H9 (cell line): ENCODE measurements at regions not wholly inside any gene's neighbourhood (a gene's known extent, or its start where the extent isn't known, plus 50 kb on each side); places are given as distances from the start of the nearest gene placed in this dataset.

Source experiments
- DNase-seq: peaks from one replicate; pipeline ENCODE4 v3.0.0-alpha.2; 2017
- H2AFZ ChIP-seq: one replicate; pipeline ENCODE4 v1.6.1; 2013; ENCODE audit warnings: mild to moderate bottlenecking, low read length, control low read depth, moderate library complexity
- H2AK5ac ChIP-seq: 2 replicates; pipeline ENCODE4 v1.6.1; 2013; ENCODE audit warnings: low read length, control low read depth, mixed read lengths; ENCODE audit not compliant: insufficient read length
- H2BK120ac ChIP-seq: one replicate; pipeline ENCODE4 v1.6.1; 2013; ENCODE audit warnings: low read depth, mild to moderate bottlenecking, low read length, control low read depth, inconsistent platforms; ENCODE audit not compliant: poor library complexity, severe bottlenecking
- H2BK12ac ChIP-seq: 2 replicates; pipeline ENCODE4 v1.6.1; 2013; ENCODE audit warnings: low read length, control low read depth, mixed read lengths, low read depth; ENCODE audit not compliant: insufficient read length
- H2BK15ac ChIP-seq: 2 replicates; pipeline ENCODE4 v1.6.1; 2013; ENCODE audit warnings: low read depth, low read length, control low read depth
- H2BK20ac ChIP-seq: one replicate; pipeline ENCODE4 v1.6.1; 2013; ENCODE audit warnings: low read depth, mild to moderate bottlenecking, low read length, control low read depth, inconsistent platforms; ENCODE audit not compliant: poor library complexity, severe bottlenecking
- H2BK5ac ChIP-seq: 2 replicates; pipeline ENCODE4 v1.6.1; 2013; ENCODE audit warnings: low read length, control low read depth, mixed read lengths; ENCODE audit not compliant: insufficient read length
- H3K14ac ChIP-seq: 2 replicates; pipeline ENCODE4 v1.6.1; 2013; ENCODE audit warnings: low read length, control low read depth; ENCODE audit not compliant: insufficient read depth
- H3K18ac ChIP-seq: 2 replicates; pipeline ENCODE4 v1.6.1; 2013; ENCODE audit warnings: low read depth, mild to moderate bottlenecking, mixed read lengths, low read length, control low read depth; ENCODE audit not compliant: insufficient read length
- H3K23ac ChIP-seq: 2 replicates; pipeline ENCODE4 v1.6.1; 2013; ENCODE audit warnings: low read length, control low read depth, mixed read lengths, low read depth; ENCODE audit not compliant: insufficient read length
- H3K23me2 ChIP-seq: 2 replicates; pipeline ENCODE4 v1.6.1; 2013; ENCODE audit warnings: low read depth, mild to moderate bottlenecking, mixed read lengths, low read length, control low read depth; ENCODE audit not compliant: insufficient read length, poor library complexity, severe bottlenecking
- H3K27ac ChIP-seq: 2 replicates; pipeline ENCODE4 v1.5.1; 2013; ENCODE audit warnings: low read length, control low read depth, mixed read lengths, low read depth; ENCODE audit not compliant: insufficient read length
- H3K27me3 ChIP-seq: 2 replicates; pipeline ENCODE4 v1.6.1; 2013; ENCODE audit warnings: low read length, control low read depth, inconsistent platforms; ENCODE audit not compliant: insufficient read depth
- H3K4ac ChIP-seq: 2 replicates; pipeline ENCODE4 v1.6.1; 2013; ENCODE audit warnings: low read depth, mild to moderate bottlenecking, control low read depth, inconsistent platforms, low read length, moderate library complexity
- H3K4me1 ChIP-seq: 2 replicates; pipeline ENCODE4 v1.6.1; 2013; ENCODE audit warnings: low read length, control low read depth, inconsistent platforms; ENCODE audit not compliant: insufficient read depth
- H3K4me2 ChIP-seq: 2 replicates; pipeline ENCODE4 v1.6.1; 2013; ENCODE audit warnings: low read length, control low read depth, mixed read lengths; ENCODE audit not compliant: insufficient read length, insufficient read depth
- H3K56ac ChIP-seq: 2 replicates; pipeline ENCODE4 v1.6.1; 2013; ENCODE audit warnings: low read depth, mild to moderate bottlenecking, mixed read lengths, low read length, control low read depth; ENCODE audit not compliant: insufficient read length
- H3K79me1 ChIP-seq: 2 replicates; pipeline ENCODE4 v1.6.1; 2013; ENCODE audit warnings: low read depth, mild to moderate bottlenecking, moderate library complexity, low read length, control low read depth, inconsistent platforms; ENCODE audit not compliant: insufficient read depth, poor library complexity, severe bottlenecking
- H3K79me2 ChIP-seq: 2 replicates; pipeline ENCODE4 v1.6.1; 2013; ENCODE audit warnings: low read length, control low read depth, inconsistent platforms; ENCODE audit not compliant: insufficient read depth
- H3K9ac ChIP-seq: 2 replicates; pipeline ENCODE4 v1.6.1; 2013; ENCODE audit warnings: low read length, control low read depth, mixed read lengths; ENCODE audit not compliant: insufficient read length; ENCODE audit errors: extremely low read depth
- H3K9me3 ChIP-seq: one replicate; pipeline ENCODE4 v1.6.1; 2013; ENCODE audit warnings: low read depth, low read length, inconsistent platforms; ENCODE audit not compliant: control insufficient read depth
- H3T11ph ChIP-seq: one replicate; pipeline ENCODE4 v1.6.1; 2013; ENCODE audit warnings: mild to moderate bottlenecking, low read length, control low read depth, inconsistent platforms
- H4K20me1 ChIP-seq: one replicate; pipeline ENCODE4 v1.6.1; 2013; ENCODE audit not compliant: control insufficient read depth, insufficient read length, insufficient read depth
- H4K5ac ChIP-seq: 2 replicates; pipeline ENCODE4 v1.6.1; 2013; ENCODE audit warnings: low read depth, mild to moderate bottlenecking, mixed read lengths, low read length, control low read depth; ENCODE audit not compliant: insufficient read length
- H4K8ac ChIP-seq: replicated peaks from 2 replicates; pipeline ENCODE4 v1.6.1; 2013; ENCODE audit warnings: low read length, control low read depth, mixed read lengths, low read depth; ENCODE audit not compliant: insufficient read length
- H4K91ac ChIP-seq: 2 replicates; pipeline ENCODE4 v1.6.1; 2013; ENCODE audit warnings: low read depth, mild to moderate bottlenecking, moderate library complexity, mixed read lengths, low read length, control low read depth; ENCODE audit not compliant: insufficient read length
- H3K27ac Mint-ChIP-seq, 3 experiments: 2 replicates in 2 of 3; 3 replicates in 1 of 3; pipeline ENCODE4 v1.8.0; 2020 to 2021; ENCODE audit warnings: mixed read lengths in 3 of 3, mild to moderate bottlenecking in 1 of 3, moderate library complexity in 1 of 3
- H3K27me3 Mint-ChIP-seq: 2 replicates; pipeline ENCODE4 v1.8.0; 2021; ENCODE audit warnings: low read depth, mild to moderate bottlenecking, moderate library complexity, mixed read lengths
- H3K36me3 Mint-ChIP-seq, 3 experiments: 2 replicates in 2 of 3; 3 replicates in 1 of 3; pipeline ENCODE4 v1.8.0; 2020 to 2021; ENCODE audit warnings: low read depth in 3 of 3, mixed read lengths in 3 of 3; ENCODE audit not compliant: insufficient read depth in 1 of 3
- H3K4me1 Mint-ChIP-seq, 2 experiments: 2 replicates each; pipeline ENCODE4 v1.8.0; 2020; ENCODE audit warnings: mixed read lengths in 2 of 2
- H3K4me3 Mint-ChIP-seq, 2 experiments: 2 replicates in 1 of 2; 3 replicates in 1 of 2; pipeline ENCODE4 v1.8.0; 2020 to 2021; ENCODE audit warnings: mild to moderate bottlenecking in 2 of 2, mixed read lengths in 2 of 2, moderate library complexity in 1 of 2
- H3K9me3 Mint-ChIP-seq, 2 experiments: 2 replicates in 1 of 2; 3 replicates in 1 of 2; pipeline ENCODE4 v1.8.0; 2020; ENCODE audit warnings: mild to moderate bottlenecking in 2 of 2, mixed read lengths in 2 of 2, moderate library complexity in 1 of 2
- CTCF ChIP-seq: fragments of 200-600 bp; sonication (generic); conservative IDR thresholded peaks from 3 replicates; pipeline ENCODE4 v1.8.0; 2021; ENCODE audit warnings: antibody characterized with exemption, mild to moderate bottlenecking
- WGBS: extraction: QIAGEN DNeasy Blood & Tissue Kit; methylation state at CpG from one replicate; pipeline ENCODE4 v1.1.7; 2013; ENCODE audit warnings: missing lambda C conversion rate, low lambda C conversion rate, mixed read lengths; ENCODE audit not compliant: insufficient read length; ENCODE audit errors: extremely low coverage; 5-methylcytosine and 5-hydroxymethylcytosine counted together

DNA sequence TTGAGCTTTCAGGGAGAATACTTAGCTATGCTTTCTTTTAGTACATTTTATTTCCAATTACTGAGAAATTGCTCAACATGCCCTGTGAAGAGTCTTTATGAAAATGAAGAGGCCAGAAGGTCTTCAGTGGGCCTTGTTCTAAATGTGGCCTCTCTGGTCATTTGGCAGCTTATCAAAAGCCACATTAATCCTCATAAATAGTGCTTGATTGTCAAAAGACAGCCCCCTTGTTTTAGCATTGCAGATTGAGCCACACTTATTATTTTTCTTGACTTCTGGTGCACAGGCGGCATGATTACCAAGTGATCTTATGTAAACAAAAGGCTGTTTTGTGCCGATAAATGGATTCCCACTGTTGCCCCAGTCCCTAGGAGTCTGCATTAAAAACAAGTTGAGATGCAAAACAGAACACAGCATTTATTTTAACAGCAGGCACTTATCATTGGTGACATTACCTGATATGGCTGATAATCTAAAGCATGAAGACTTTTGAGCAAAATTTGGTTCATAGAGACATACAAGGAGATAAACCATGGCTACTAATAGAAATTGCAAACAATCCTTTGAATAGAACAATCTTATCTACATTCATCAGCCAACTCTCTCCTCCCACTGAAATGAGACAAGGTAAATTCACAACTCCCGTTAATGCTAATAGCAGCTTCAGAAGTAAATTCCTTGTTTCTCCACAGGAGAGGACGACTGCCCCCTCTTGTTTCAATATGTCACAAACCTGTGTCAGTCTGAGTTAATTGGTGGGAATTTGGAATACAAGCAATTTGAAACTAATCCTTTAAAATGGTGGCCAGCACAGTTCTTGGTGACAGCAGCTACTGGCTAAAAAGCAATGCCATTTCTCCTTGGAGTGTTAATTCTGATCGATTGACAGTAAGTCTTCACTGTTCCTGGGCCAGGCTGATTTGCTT is 194.3 kb downstream of the NSUN3 start:
- Histone ChIP-seq H2BK12ac (no peak overlapping the region), H3K4me1 (0 out of 2 replicates have a peak, but pooled peaks cover 2% of the 10 kb centered on the region), H3K4me2 (no peak overlapping the region), H2AK5ac (no peak overlapping the region), H3T11ph (no peak overlapping the region), H3K56ac (no peak overlapping the region), H3K9ac (no peak overlapping the region), H3K79me1 (no peaks in the 10 kb centered on the region), H3K79me2 (no peaks in the 10 kb centered on the region), H4K8ac (no peak overlapping the region), H3K4ac (no peak overlapping the region), H3K27ac (no peak overlapping the region), H3K23ac (no peak overlapping the region), H3K14ac (no peak overlapping the region), H2AFZ (no peak overlapping the region), H2BK20ac (no peak overlapping the region), H2BK15ac (no peak overlapping the region), H4K91ac (no peak overlapping the region), H2BK5ac (no peak overlapping the region), H2BK120ac (no peak overlapping the region), H4K5ac (no peak overlapping the region), H3K23me2 (no peaks in the 10 kb centered on the region), H3K18ac (no peak overlapping the region), H3K27me3 (no peaks in the 10 kb centered on the region), H4K20me1 (no peaks in the 10 kb centered on the region), H3K9me3 (no peaks in the 10 kb centered on the region)
- H3K4me3 Mint-ChIP-seq = no peak overlapping the region
- no peak overlapping the region for H3K27ac Mint-ChIP-seq
- no peaks in the 10 kb centered on the region for H3K27me3 Mint-ChIP-seq
- TF ChIP-seq CTCF = no peak
- H3K4me1 Mint-ChIP-seq = peaks cover 11 to 16% of the 10 kb centered on the region in 2 experiments
- peaks cover 0 to 9% (median 0%) of the 10 kb centered on the region in 3 experiments; a peak in 2 of 7 replicates for H3K36me3 Mint-ChIP-seq
- no CpG with 5 or more reads among the region's 5 CpGs for WGBS
- H3K9me3 Mint-ChIP-seq = peaks cover 3 to 4% of the 10 kb centered on the region in 2 experiments
- no peak for DNase-seq
